Breast epithelium (tissue), 4 donors: ENCODE measurements at regions not wholly inside any gene's neighbourhood (a gene's known extent, or its start where the extent isn't known, plus 50 kb on each side); places are given as distances from the start of the nearest gene placed in this dataset.

Experiments used
- DNase-seq, 2 donors: peaks; one replicate each; pipeline ENCODE4 v3.0.0-alpha.2; 2019; ENCODE audit warnings: low spot score in 2 of 2
- H3K27ac ChIP-seq, 2 donors: fragments of 200-600 bp; sonication (generic) in 1 of 2; one replicate each; pipeline ENCODE4 v1.5.1; 2016 to 2019; ENCODE audit warnings: mild to moderate bottlenecking in 1 of 2
- H3K27me3 ChIP-seq, 2 donors: fragments of 200-600 bp; sonication (generic) in 1 of 2; one replicate each; pipeline versions ENCODE4 v1.5.1 to v1.6.0; 2017 to 2019; ENCODE audit warnings: control low read depth in 1 of 2, mild to moderate bottlenecking in 1 of 2
- H3K36me3 ChIP-seq: fragments of 200-600 bp; one replicate; pipeline ENCODE4 v1.5.1; 2019
- H3K4me1 ChIP-seq, 2 donors: fragments of 200-600 bp; sonication (generic); one replicate each; pipeline ENCODE4 v1.5.1; 2016 to 2019; ENCODE audit warnings: control low read depth in 1 of 2
- H3K4me3 ChIP-seq, 3 donors: fragments of 200-600 bp; sonication (generic); 1 replicate in 2 of 3; 2 replicates in 1 of 3; pipeline ENCODE4 v1.5.1; 2016 to 2019; ENCODE audit warnings: mild to moderate bottlenecking in 3 of 3, moderate library complexity in 2 of 3
- H3K9me3 ChIP-seq, 2 donors: fragments of 200-600 bp; sonication (generic) in 1 of 2; one replicate each; pipeline ENCODE4 v1.5.1; 2016 to 2019; ENCODE audit warnings: control low read depth in 1 of 2
- POLR2A ChIP-seq: fragments of 450-650 bp; IDR thresholded peaks from one replicate; pipeline ENCODE4 v1.6.1; 2016; ENCODE audit warnings: antibody characterized with exemption, mild to moderate bottlenecking, moderate library complexity
- POLR2AphosphoS5 ChIP-seq, 3 donors: sonication (generic); formaldehyde crosslinking; IDR thresholded peaks; one replicate each; pipeline ENCODE4 v1.6.1; 2017; ENCODE audit warnings: antibody characterized with exemption in 3 of 3
- intact Hi-C: fragments of 100-400 bp; cut with DNase I; formaldehyde crosslinking; loops from one replicate; pipeline ENCODE4 v1.15.1; 2023; ENCODE audit warnings: low total_unique reads
- TF ChIP-seq, protein P1 (sequence below), 3 donors: fragments of 450-650 bp; IDR thresholded peaks; one replicate each; pipeline ENCODE4 v1.5.1; 2016 to 2017; ENCODE audit warnings: antibody characterized with exemption in 3 of 3, mild to moderate bottlenecking in 3 of 3, moderate library complexity in 3 of 3

DNA sequence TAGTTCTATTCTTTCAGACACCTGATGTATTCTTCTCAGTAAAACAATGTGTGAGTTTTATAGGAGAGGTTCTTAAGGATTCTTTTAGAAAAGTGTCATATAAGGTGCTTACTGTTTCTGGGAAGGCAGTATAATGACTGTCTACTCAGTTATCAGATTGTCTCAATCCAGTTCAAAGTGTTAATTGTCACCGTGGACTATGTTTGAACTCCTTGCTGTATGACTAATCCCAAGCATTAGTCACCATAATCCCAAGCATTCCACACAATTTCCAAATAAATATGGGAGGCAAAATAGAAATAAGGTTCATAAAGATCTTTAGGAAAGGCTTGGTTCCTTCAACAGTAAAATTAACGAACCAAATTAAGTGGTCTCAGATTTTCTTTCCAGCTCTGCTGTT is 342.1 kb upstream of the NR5A2 start:
- Histone ChIP-seq H3K27ac (no peak overlapping the region), H3K9me3 (no peaks in the 10 kb centered on the region), H3K4me3 (no peak overlapping the region), H3K36me3 (no peaks in the 10 kb centered on the region), H3K27me3 (no peaks in the 10 kb centered on the region), H3K4me1 (no peaks in the 10 kb centered on the region)
- intact Hi-C loops = no loop called here
- DNase-seq = no peak
- TF ChIP-seq POLR2A = no peak
- TF ChIP-seq, protein P1, sequence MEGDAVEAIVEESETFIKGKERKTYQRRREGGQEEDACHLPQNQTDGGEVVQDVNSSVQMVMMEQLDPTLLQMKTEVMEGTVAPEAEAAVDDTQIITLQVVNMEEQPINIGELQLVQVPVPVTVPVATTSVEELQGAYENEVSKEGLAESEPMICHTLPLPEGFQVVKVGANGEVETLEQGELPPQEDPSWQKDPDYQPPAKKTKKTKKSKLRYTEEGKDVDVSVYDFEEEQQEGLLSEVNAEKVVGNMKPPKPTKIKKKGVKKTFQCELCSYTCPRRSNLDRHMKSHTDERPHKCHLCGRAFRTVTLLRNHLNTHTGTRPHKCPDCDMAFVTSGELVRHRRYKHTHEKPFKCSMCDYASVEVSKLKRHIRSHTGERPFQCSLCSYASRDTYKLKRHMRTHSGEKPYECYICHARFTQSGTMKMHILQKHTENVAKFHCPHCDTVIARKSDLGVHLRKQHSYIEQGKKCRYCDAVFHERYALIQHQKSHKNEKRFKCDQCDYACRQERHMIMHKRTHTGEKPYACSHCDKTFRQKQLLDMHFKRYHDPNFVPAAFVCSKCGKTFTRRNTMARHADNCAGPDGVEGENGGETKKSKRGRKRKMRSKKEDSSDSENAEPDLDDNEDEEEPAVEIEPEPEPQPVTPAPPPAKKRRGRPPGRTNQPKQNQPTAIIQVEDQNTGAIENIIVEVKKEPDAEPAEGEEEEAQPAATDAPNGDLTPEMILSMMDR (IDR thresholded peaks at IDR 0.05) = no peak
- no peak for TF ChIP-seq POLR2AphosphoS5 (IDR thresholded peaks at IDR 0.05)

GRCh38 chr1:199687321-199687720 is 340.2 kb upstream of the NR5A2 start:
- TF ChIP-seq POLR2AphosphoS5 (IDR thresholded peaks at IDR 0.05) = no peak
- TF ChIP-seq POLR2A = no peak
- TF ChIP-seq, protein P1 (IDR thresholded peaks at IDR 0.05) = no peak
- intact Hi-C loops = no loop called here
- H3K4me1 ChIP-seq = no peaks in the 10 kb centered on the region
- no peaks in the 10 kb centered on the region for H3K9me3 ChIP-seq
- no peak for DNase-seq
- no peak overlapping the region for H3K4me3 ChIP-seq
- no peak overlapping the region for H3K27ac ChIP-seq
- no peaks in the 10 kb centered on the region for H3K27me3 ChIP-seq
- H3K36me3 ChIP-seq = no peaks in the 10 kb centered on the region

GRCh38 chr1:199688133-199688676 is 339.3 kb upstream of the NR5A2 start:
- no peak for DNase-seq
- no peaks in the 10 kb centered on the region for H3K4me1 ChIP-seq
- intact Hi-C loops = no loop called here

DNA sequence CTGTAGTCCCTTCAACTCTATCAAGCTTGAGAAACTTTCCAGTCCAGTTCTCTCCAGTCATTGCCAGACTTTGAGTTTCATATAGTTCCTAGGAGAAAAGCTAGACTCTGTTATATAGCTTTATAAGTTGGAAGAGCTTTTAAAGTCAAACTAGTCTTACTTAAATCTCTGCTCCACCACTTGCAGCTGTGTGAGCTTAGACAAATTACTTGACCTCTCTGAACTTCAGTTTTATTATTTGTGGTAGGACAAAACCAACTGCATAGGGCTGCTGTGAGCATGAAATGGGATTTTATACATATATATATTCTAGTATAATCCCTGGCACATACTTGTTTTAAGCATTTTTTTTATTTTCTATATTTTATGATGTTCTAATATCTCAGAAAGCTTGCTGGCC is 338.7 kb upstream of the NR5A2 start:
- intact Hi-C loops = no loop called here
- no peaks in the 10 kb centered on the region for H3K4me1 ChIP-seq
- H3K4me3 ChIP-seq = no peak overlapping the region
- H3K36me3 ChIP-seq = no peaks in the 10 kb centered on the region
- H3K9me3 ChIP-seq = no peaks in the 10 kb centered on the region
- no peak overlapping the region for H3K27ac ChIP-seq
- TF ChIP-seq, protein P1 (IDR thresholded peaks at IDR 0.05) = no peak
- TF ChIP-seq POLR2AphosphoS5 (IDR thresholded peaks at IDR 0.05) (no peak), POLR2A (no peak)
- DNase-seq = no peak
- H3K27me3 ChIP-seq = no peaks in the 10 kb centered on the region

More at GRCh38 chr1:199688133-199688676, 339.3 kb upstream of the NR5A2 start:
- H3K4me3 ChIP-seq = no peak overlapping the region
- H3K36me3 ChIP-seq = no peaks in the 10 kb centered on the region
- H3K27me3 ChIP-seq = no peaks in the 10 kb centered on the region
- TF ChIP-seq, protein P1 (IDR thresholded peaks at IDR 0.05) = no peak
- no peak for TF ChIP-seq POLR2AphosphoS5 (IDR thresholded peaks at IDR 0.05)
- TF ChIP-seq POLR2A = no peak
- no peaks in the 10 kb centered on the region for H3K9me3 ChIP-seq
- no peak overlapping the region for H3K27ac ChIP-seq

- Histone ChIP-seq H3K27ac (no peak overlapping the region), H3K9me3 (no peaks in the 10 kb centered on the region), H3K4me3 (no peak overlapping the region), H3K27me3 (no peaks in the 10 kb centered on the region), H3K4me1 (no peaks in the 10 kb centered on the region), H3K36me3 (no peaks in the 10 kb centered on the region)
- no peak for TF ChIP-seq POLR2AphosphoS5 (IDR thresholded peaks at IDR 0.05)
- no peak for TF ChIP-seq POLR2A
- TF ChIP-seq, protein P1 (IDR thresholded peaks at IDR 0.05) = no peak
- intact Hi-C loops = no loop called here
- no peak for DNase-seq
Measured at GRCh38 chr1:199690496-199690895, 337.0 kb upstream of the NR5A2 start.
